IMR-90 (cell line): ENCODE measurements at regions not wholly inside any gene's neighbourhood (a gene's known extent, or its start where the extent isn't known, plus 50 kb on each side); places are given as distances from the start of the nearest gene placed in this dataset.

ENCODE experiments used
- CEBPB ChIP-seq: IDR thresholded peaks from 2 replicates; pipeline ENCODE4 v1.6.1; 2012; ENCODE audit warnings: low read depth, low read length, improper control_type of control experiment
- CTCF ChIP-seq: conservative IDR thresholded peaks from 2 replicates; pipeline ENCODE4 v1.5.1; 2012; ENCODE audit warnings: mild to moderate bottlenecking, low read depth, low read length, improper control_type of control experiment
- FOS ChIP-seq: fragments of 150-350 bp; IDR thresholded peaks from 2 replicates; pipeline ENCODE4 v1.6.1; 2016; ENCODE audit warnings: low read depth, low read length
- MAFK ChIP-seq: IDR thresholded peaks from 2 replicates; pipeline ENCODE4 v1.6.1; 2012; ENCODE audit warnings: low read depth, low read length, improper control_type of control experiment
- MAZ ChIP-seq: IDR thresholded peaks from 2 replicates; pipeline ENCODE4 v1.6.1; 2012; ENCODE audit warnings: low read depth, mild to moderate bottlenecking, low read length, improper control_type of control experiment, moderate library complexity, borderline replicate concordance
- POLR2A ChIP-seq: IDR thresholded peaks from 2 replicates; pipeline ENCODE4 v1.6.1; 2012; ENCODE audit warnings: mild to moderate bottlenecking, low read depth, low read length
- RAD21 ChIP-seq: IDR thresholded peaks from 2 replicates; pipeline ENCODE4 v1.6.1; 2012; ENCODE audit warnings: low read length, improper control_type of control experiment
- RFX5 ChIP-seq: IDR thresholded peaks from 2 replicates; pipeline ENCODE4 v1.8.0; 2012; ENCODE audit warnings: low read depth, mild to moderate bottlenecking, low read length, moderate library complexity

GRCh38 chr6:63371104-63371715 is 51.4 kb upstream of the LGSN start:
- TF ChIP-seq CTCF (no peak), MAZ (no peak), RAD21 (no peak), FOS (no peak), RFX5 (no peak), CEBPB (no peak), MAFK (no peak), POLR2A (no peak)
